GM18907 (cell line): ENCODE measurements at regions not wholly inside any gene's neighbourhood (a gene's known extent, or its start where the extent isn't known, plus 50 kb on each side); places are given as distances from the start of the nearest gene placed in this dataset.
A peak's percentile ranks its signal among the peaks of the same experiment; 100 is the strongest.
"Not testable (repeated sequence)": the region's sequence is repeated elsewhere in the genome, so short reads cannot be mapped to it uniquely, and the experiment has no call there.

ENCODE experiments used
- ATAC-seq: cut with Tn5 transposase; IDR thresholded peaks from one replicate; pipeline ENCODE4 v1.9.1; 2021; ENCODE audit warnings: mild to moderate bottlenecking, moderate library complexity; ENCODE audit not compliant: unreplicated experiment

- ATAC-seq = no peak
Measured at GRCh38 chr4:156118507-156119220, 165.0 kb upstream of the CTSO start.

GRCh38 chr4:156117743-156118142 lies 164.1 kb upstream of the CTSO start:
- ATAC-seq = no peak

- no peak for ATAC-seq
Measured at GRCh38 chr4:156116991-156117390, 163.3 kb upstream of the CTSO start.

- ATAC-seq = no peak
Measured at GRCh38 chr4:156113138-156113765, 159.6 kb upstream of the CTSO start.

GRCh38 chr4:156111686-156112085 lies 158.0 kb upstream of the CTSO start:
- ATAC-seq = no peak

- no peak for ATAC-seq
Measured at GRCh38 chr4:156109943-156110900, 156.6 kb upstream of the CTSO start.

GRCh38 chr4:156109087-156109486 lies 155.4 kb upstream of the CTSO start:
- not testable (repeated sequence) for ATAC-seq

- no peak for ATAC-seq
Measured at GRCh38 chr4:156103311-156103710, 149.6 kb upstream of the CTSO start.

GRCh38 chr4:156102411-156102810 lies 148.7 kb upstream of the CTSO start:
- no peak for ATAC-seq

DNA sequence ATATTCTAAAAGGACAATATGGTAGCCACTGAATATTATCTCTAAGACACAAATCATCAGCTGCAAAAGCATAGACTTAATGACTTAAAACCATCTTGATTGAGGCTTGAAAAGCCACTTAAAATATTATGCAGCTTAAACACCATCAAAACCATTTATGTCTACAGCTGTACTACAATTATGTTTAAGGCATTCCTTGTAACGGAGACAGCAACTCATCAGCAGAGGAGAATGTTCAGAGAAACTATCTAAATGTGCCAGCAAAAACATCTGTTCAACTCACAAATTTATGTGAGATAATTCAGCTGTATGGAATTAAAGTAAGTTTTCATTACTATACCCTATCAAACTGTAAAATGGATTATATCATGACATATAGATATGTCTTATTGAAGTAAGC lies 147.9 kb upstream of the CTSO start:
- ATAC-seq = no peak

GRCh38 chr4:156100651-156101050 lies 147.0 kb upstream of the CTSO start:
- no peak for ATAC-seq

DNA sequence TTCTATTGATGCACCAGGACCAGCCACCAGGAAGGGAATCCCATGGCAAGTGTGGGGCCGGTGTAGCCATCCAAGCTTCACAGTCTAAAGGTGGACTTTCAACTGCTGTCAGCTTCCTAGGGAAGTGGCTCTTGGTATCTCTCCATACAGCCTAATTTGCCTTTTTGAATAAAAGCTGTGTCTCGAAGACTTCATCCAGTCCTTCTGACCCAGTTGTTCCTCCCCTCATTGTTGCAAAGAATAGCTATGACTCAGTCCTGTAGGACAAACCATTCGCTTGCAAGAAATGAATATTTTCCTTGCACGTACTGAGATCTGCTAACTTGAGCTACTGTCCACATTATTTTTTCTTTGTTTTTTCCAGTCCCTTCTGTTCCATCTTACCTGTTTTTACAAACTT lies 145.1 kb upstream of the CTSO start:
- no peak for ATAC-seq

DNA sequence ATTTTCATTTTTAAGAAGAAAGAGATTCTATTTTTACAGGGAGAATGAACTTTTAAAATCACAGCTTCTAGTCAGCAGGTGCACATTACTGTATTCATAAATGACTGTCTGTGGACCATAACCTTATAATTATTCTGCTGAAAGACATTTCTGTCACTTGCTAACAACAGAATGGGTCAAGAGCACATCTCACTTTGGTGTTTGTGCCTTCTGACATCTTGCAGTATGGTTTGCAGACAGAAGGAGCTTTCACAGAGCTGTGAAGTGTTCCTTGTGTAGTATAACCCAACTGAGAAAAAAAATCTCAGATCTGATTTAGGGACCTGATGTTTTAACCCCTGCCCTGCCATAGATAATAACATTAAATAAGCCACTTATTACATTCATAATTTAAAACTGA lies 131.4 kb upstream of the CTSO start:
- ATAC-seq = no peak

DNA sequence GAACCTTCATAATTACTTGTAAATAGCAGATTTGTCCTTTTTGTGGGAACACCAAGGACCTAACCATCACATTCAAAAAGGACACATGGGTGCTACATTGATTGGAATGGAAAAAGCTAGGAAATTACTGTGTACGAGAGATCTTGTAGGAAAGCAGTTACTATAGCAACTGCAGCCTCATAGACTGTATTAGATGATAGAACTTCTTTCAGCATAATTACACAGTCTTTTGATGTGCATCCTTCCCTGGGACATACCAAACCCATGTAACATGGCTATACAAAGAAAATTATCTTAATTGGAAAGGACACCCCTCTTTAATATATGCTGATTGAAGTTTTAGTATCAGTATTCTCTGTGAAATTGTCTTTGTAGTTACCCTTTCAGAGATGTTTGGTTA lies 130.7 kb upstream of the CTSO start:
- no peak for ATAC-seq

DNA sequence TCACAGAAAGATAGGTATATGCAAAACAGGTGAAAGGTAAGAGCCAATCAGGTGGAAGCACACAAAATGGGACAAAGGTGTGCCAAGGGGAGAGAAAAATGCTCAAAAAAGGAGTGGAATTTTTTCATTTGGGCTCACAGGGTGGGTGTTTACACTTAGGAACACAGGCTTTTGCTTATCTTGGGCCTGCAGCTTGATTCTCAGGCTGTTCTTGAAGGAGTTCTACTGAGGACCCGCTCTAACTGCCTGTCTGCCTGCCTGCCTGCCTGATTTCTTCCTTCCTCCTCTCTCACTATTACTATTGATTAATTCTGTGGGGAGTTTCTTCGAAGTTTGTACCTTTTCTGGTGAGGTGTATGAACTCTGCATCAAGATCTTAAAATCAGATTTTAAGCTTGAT lies 120.3 kb upstream of the CTSO start:
- ATAC-seq = no peak

DNA sequence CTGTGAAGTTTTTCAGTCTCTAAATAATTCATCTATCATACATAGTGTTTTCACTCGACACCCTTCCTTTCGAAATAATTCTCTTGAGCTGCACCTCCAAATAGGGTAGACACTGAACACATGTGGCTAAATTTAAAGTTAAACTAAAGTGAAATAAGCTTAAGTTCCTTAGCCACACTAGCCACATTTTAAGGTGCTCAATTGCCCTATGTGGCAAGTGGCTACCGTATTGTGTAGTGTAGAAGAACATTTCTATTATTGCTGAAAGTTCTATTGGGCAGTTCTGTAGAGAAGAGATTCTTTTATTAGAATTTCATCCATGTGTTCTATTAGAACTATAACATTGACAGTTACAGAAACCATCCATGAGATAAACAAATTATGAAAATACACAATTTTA lies 107.0 kb upstream of the CTSO start:
- no peak for ATAC-seq

GRCh38 chr4:156053174-156053573 lies 99.5 kb upstream of the CTSO start:
- ATAC-seq = no peak

GRCh38 chr4:156052116-156052515 lies 98.5 kb upstream of the CTSO start:
- ATAC-seq = no peak

DNA sequence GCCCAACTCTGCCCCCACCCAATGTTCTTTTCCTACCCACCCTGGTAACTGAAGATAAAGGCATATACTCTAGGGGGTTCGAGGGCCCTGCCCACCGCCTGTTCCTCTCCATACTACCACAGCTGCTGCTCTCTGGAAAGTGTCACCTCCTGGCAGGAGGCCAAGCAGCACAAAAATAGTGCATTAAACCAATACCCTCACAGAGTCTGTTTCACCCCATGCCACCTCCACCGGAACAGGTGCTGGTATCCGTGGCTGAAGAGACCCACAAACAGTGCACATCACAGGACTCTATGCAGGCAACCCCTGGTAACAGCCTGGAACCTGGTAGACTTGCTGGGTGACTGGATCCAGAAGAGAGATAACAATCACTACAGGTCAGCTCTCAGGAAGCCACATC lies 85.1 kb upstream of the CTSO start:
- ATAC-seq = no peak

GRCh38 chr4:156036496-156036895 lies 82.8 kb upstream of the CTSO start:
- peak; percentile 76 for ATAC-seq

DNA sequence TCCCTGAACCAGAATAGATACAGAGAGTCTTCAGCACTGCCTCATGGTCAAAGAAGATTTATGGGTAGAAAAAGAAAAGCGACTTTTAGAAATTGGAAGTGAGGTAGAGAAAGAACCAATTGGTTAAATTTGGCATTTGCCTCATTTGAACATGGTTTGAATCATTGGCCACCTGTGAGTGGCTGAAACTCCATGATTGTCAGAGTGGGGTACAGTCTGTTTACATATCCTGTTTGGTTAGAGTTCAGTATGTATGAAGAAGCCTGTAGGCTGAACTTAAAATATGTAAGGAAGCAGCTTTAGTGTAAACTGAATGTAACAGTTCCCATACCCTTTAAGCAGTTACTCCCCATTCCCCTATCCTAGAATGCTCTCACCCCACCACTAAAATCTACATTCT lies 76.0 kb upstream of the CTSO start:
- no peak for ATAC-seq

DNA sequence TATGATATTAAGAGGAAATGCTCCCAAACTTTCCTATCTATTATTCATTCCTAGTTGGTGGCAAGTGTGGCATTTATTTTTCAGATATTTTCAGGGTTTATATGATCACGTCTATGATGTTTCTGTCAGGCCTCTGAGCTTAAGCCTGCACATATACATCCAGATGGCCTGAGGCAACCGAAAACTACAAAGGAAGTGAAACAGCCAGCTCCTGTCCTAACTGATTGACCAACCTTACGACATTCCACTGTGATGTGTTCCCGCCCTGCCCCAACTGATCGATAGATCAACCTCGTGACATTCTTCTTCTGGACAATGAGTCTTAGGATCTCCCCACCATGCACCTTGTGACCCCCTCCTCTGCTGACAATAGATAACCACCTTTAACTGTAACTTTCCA lies 67.6 kb upstream of the CTSO start:
- ATAC-seq = no peak
